NCI-H2107 treated with DMSO at 0.1 percent for 48 hours (cell line): ENCODE measurements at regions not wholly inside any gene's neighbourhood (a gene's known extent, or its start where the extent isn't known, plus 50 kb on each side); places are given as distances from the start of the nearest gene placed in this dataset.

Source experiments
- DNase-seq: peaks from one replicate; lab custom pipeline; 2025; ENCODE audit not compliant: unreplicated experiment; lab: John Stamatoyannopoulos, UW

DNA sequence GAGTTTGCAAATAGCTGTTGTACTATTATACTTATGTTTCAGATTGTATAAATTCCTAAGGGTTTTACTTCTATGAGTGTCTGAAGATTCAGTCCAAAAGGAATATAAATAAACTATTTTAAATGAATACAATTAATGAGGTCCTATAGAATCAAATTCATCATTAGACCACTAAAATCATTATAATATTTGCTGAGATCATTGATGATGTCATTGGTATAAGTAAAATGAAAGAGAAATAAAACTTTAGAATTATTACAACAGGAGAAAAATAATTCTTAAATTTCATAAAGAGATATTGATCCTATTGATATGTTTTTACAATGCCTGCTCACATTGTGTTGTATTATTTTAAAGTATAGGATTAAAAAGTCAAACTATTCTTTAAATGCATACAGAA is 544.0 kb upstream of the ZWINT start:
- DNase-seq, result no peak

DNA sequence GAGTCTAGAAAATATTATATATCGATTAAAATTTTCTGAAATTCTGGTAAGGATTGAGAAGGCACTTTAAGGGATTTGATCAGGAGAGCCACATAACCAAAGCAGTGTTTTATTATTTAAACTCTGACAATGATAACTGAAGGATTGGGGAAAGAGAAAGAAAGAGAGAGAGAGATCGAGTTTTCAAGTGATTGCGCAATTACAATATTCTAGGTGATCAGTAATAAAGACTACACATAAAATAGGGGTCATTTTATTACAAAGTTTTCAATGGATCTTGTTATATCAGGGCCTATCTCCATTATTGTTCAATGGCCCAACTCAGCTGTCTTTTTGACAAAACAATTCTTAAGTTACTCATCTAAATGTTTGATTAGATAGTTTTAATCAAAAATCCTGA is 541.5 kb upstream of the ZWINT start:
- DNase-seq, result no peak

DNA sequence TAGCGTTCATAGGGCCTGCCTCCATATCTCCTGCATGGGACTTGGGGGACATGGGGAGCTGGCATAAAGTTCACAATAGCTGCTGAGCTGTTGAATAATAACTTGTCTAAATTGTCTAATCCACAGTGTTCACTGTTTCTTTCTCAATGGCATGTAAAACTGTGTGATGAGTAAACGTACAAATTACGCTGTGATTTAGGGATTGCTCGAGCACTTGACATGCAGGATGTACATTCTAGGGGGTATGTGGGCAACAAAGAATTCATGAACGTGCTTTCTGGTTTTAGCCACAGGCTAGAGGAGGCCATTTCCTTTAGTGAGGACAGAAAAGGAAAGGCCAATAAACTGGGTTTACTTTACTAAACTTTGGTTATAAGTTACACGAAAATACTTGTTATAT is 534.2 kb upstream of the ZWINT start:
- DNase-seq, result no peak

DNA sequence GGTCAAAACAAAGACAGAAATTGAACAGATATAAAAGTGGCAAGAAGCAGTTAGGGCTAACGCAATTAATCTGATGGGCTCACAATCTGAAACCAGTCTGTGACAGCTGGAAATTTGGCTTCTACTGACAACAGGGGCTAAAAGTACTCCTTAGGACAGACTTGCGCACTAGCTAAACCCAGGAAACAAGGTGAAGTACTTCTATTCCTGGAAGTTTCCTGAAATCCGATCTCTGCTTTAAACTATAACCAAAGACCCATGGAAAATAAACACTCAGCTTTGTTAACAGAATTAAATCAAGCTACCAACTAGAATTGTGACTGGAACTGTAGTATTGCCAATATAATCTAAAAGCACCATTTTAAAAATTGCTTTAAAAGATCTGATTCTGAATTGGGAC is 520.2 kb upstream of the ZWINT start:
- DNase-seq, result peak; percentile 58

DNA sequence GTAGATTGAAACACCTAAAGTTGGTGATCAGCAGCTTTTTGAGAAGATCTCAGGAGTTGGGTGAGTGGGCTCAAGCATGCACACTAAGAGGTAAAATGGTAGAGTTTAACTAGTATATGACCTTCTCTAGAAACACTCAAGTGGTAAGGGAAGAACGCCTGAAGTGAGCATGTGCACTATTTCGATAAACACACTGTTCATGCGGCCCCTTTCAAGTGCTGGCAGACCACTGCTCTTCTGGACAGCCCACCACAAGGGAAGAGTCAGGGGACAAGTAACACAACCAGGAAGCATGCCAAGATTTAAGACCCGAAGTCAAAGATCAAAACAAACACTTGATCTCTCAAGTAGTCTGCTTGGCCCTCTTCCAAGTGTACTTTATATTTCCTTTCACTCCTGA is 519.5 kb upstream of the ZWINT start:
- no peak for DNase-seq

DNA sequence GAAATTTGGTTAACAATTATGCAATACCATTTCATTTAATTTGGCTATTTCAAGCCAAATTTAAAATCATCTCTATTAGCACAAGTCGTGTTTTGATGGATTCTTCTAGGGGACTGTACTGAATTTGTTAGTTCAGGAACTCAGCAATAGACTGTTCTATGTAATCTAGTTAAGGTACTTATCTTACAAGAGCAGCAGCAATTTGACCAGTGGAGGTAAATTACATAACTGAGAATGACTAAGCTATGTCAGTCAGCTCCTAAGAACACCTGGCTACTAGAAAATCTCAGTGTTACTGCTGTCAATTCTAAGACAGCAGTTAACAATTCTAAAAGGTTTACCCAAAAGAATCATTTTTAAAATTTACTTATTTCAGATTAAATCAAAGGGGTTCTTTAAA is 513.9 kb upstream of the ZWINT start:
- DNase-seq, result no peak

DNA sequence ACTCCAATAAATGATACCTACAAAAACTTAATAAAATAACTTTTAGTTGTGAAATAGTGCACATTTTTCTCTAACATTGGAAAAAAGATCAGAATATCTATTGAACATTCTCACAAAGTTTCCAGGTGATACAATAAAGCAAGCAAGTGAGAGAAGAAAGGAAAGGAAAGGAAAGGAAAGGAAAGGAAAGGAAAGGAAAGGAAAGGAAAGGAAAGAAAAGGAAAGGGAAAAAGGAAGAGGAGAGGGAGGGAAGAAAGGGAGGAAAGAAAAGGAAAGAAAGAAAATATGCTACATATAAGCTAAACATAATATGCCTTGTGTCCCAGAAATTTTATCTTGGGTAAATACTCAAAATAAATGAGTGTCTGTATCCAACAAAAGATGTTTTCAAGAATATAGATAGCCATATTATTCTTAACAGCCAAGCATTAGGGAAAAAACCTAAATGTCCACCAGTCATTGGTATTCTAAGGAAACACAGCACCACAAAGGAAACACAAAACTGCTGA is 510.2 kb upstream of the ZWINT start:
- DNase-seq, result no peak

DNA sequence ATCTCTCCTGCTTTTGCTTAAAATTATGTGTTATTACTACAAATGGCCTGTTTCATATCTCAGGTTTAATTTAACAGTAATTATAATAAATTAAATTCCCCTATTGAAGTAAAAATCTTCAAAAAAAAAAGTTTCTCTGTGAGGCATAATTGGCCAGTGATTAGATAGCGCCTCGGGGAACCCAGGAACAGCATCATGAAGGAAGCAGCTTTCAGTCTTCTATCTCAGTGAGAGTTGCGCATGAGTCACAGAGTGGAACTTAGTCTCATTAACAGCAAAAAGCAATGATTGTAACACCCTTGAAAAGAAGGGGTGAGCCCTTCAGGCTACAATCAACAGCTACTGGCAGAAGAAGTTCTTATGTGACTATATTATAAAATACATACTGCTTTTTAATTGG is 506.2 kb upstream of the ZWINT start:
- DNase-seq, result no peak

DNA sequence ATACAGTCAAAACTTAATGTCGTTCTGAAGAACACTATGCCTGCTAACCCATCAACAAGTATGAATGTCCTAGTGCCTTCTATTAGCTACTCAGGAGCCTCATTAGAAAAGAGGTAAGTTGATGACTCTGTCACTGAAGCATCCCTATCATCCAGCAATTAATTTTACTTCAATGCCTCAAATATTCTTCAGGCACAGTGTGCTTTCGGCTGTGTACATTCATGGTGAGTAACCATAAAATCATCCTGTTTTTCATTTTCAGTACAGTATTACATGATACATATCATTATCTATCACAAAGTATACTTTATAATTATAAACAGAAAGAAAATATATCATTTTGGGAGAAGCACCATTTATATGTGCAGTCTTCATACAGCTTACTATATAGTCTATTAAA is 495.5 kb upstream of the ZWINT start:
- no peak for DNase-seq

DNA sequence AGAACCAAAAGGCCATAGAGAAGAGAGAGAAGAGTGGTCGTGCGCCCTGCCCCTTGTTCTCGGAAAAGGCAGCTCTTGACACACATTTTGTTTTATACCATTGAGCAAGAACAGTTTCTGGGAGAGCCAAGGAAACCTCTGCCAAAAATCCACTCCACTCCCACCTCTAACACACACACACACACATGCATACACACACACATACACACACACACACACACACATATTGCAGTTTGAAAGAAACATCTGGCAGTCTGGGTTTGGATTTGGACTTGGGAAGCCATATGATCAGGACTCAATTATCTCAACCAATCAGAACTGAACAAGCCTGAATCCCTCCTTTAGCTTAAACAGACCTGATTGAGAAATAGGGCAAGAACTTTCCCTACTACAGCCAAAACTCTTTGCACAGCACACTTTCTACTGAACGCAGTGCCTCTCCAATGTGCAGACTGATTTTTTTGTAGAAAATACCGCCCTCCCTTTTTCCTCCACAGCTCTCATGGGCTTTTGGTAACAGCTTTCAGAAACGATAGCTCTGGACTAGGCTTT is 484.0 kb upstream of the ZWINT start:
- DNase-seq, result no peak

DNA sequence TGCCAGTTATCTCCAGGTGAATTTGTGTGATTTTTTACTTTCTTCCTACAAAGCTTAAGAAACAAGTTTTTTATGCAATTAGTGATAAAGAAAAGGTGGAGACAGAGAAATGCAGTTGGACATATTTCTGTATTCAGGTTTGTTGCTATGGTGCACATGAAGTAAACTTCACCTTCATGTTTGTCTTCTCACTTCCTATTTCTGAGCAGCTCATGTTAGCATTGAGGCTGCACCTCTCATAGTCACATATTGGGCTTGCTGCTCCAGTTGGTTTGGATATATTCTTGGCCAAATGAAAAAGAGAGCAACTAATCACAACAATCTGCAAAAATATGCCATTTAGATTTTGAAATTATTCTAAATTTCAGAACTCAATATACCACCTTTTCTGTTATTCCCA is 475.6 kb upstream of the ZWINT start:
- DNase-seq, result no peak

DNA sequence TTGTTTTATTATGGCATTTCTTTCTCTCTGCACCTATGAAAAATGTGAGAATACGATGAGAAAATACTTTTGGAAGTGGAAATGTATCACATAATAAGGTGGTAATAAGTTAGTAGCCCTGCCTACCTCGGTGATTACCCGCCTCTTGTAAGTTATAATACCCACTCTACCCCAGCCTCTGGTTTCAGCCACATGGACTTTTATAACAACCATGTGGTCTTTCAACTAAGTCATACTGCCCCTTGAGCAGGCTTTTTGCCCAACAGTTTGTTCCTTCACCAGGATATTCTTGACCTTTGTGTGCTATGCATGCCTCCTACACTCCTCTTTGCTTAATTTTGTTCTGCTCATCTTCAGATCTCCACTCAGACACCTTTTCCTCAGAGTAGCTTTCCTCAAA is 470.6 kb upstream of the ZWINT start:
- no peak for DNase-seq

DNA sequence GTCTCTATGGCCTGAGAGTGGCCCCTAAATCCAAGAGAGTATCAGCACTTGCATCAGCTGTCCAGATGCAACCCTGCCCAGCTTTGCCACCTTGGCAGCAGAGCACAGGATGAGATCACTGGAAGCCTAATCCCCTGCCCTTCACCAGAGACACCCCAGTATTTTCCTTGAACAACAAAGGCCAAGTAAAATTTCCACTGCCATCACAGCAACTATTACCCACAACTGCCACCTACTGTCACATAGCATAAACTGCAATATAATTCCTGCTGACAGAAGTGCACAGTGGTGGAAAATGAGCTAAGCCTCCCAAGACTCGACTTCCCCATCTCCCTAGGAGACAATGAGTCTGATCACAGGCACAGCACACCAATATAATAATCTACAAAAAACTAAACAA is 462.8 kb upstream of the ZWINT start:
- no peak for DNase-seq

DNA sequence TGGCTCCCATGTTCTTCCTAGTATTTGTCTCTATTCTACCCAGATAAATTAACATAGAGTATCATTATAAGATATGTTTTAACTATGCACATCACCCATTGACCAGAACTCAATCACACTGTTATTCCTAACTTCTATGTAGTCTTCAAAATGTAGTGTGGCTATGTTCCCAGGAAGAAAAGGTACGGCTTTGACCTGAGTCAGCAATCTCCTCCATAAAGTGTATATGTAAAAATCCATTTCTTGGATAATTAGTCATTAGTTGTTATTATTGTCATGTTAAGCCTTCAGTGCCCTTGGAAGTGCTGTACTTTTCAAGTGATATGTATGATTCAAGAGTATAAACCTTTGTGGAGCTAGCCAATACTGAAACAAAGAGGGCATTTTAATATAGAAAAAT is 444.0 kb upstream of the ZWINT start:
- no peak for DNase-seq

DNA sequence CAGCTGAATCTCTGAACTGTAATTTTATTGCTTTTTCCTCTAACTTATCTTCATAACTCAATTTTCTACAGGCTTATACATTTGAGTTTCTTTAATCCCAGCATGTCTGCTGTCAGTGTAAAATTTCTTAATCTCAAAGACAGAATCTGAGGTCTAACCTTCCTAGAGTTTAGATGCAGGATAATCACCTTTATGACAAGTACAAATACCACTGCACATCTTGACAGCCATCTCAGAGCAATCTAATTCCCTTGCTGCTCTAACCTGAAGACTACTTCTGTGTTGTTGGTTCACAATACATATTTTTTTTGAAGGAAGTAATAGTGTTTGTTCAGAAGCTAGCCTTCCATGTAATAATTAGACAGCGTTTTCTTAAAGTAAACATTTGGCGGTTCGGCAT is 424.2 kb upstream of the ZWINT start:
- no peak for DNase-seq

DNA sequence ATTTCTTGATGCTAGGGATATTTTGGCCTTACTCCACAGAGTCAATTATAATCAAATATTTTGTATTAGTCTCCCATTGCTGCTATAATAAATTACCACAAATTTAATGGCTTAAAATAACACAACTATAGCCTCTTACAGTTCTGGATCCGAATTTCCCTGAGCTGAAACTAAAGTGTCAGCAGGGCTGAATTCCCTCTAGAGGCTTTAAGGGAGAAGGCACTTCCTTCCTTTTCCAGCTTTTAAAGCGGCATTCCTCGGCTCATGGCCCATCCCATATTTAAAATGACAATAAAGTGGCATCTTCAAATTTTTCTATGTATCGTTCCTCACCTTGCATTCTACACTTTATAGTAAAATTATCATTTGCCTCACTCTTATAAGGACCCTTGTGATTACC is 421.4 kb upstream of the ZWINT start:
- no peak for DNase-seq

DNA sequence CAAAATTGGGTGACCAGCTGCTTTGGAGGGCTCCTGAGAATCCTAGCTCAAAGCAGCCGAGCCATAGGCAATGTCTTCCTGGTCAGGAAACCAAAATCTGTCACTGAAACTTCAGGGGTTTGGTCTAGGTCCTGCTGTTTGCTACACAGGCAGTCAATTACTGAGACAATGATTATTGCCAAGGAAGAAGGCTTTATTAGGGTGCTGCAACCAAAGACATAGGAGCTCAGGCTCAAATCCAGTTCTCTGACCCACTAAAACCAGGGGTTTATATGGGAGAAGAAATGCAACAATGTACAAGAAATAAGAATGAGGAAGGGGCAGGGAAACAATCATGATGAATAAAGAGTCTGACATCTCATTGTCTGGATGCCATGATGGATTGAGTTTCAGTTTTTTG is 410.3 kb upstream of the ZWINT start:
- DNase-seq, result no peak

DNA sequence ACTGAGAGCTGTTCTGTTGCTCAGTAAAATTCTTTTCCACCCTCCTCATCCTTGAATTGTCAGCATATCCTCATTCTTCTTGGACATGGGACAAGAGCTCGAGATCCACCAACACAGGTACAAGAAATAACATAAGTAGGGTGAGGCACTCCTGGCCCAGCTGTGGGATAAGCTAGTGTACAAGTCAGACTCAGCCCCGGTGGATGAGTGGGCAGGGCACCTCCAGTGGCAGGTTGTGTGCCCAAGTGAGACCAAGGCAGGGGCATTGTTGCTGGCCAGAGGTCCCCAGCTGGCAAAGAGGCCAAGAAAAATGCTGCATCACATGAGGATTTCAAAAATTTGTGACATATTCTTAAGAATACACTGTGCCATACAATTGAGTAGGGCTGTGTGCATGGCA is 402.0 kb upstream of the ZWINT start:
- no peak for DNase-seq

DNA sequence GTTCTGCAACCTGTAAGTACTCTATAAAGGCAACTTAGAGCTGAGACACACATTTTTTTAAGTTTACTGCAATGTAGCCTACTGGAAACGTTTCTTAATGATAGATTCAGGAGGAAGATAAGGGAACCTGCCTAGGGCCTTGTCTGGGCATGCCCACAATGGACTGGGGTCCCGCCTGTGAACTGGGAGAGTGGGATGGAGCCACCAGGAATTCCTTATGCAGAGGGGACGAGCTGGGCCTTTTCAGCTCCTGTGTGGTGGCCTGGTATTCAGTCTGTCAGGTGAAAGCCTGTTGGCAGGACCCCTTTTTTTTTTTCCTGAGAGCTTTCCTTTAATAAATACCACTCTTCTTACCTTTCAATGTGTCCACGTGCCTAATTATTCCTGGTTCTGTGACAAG is 384.4 kb upstream of the ZWINT start:
- DNase-seq, result no peak

DNA sequence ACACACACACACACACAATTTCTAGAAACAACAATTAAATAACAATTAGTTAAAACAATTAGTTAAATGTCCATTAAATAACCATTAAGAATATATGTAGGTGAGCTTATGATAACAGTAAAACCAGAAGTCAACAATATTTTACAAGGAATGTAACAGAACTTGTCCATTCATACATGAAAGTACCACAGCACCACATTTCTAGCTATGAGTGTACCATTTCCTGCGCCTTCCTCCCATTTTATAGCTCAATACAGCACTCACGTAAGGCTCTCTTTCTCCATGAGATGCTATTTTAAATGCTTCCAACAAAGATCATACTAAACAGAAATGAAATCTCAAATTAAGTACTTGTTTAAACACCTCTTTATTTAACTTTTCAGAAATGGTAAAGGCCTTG is 367.3 kb upstream of the ZWINT start:
- no peak for DNase-seq

DNA sequence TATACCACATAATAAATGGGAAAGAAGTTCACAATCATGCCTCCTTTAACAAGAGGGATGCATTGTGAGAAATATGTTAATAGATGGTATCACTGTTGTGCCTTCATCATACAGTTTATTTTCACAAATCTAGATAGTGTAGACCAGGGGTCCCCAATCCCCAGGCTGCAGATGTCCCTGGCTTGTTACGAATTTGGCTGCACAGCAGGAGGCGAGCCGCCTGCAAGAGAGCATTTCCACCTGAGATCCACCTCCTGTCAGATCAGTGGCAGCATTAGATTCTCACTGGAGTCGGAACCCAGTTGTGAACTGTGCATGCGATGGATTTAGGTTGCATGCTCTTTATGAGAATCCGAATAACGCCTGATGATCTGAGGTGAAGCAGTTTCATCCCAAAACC is 361.9 kb upstream of the ZWINT start:
- no peak for DNase-seq

DNA sequence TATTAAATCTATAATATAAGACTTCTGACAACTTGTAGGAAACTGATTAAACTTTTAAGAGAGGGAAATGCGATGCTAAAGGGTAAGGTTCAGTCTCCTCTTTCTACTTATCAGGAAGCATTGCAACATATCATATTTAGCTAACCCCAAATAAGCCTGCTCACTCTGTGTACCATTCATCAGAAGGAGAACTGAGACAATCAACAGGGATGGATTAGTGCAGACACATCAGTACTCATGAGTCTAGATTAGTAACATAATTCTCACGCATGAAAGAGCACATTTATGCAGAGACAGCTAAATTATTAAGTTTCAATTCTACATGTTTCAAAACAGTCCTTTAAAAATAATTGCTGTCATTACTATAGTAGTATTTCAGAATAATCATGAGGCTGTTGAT is 354.2 kb upstream of the ZWINT start:
- DNase-seq, result no peak

DNA sequence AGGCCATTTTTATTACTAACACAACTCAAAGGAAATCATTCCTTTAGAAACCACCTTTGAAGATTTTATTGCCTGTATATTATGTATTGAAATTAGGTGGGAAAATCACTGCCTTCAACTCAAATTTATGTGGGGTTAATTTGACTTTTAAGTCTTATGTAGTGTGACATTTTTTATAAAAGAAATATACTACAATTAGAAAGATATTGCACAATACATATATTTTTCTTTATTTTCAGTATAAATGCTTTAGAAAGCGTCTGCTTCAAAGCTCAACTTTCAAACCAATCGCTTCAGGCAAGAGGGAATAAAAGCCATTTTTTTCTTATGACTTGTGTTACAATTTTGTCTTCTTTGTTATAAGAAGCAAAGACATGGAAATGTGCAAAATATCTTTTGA is 337.4 kb upstream of the ZWINT start:
- DNase-seq, result no peak

DNA sequence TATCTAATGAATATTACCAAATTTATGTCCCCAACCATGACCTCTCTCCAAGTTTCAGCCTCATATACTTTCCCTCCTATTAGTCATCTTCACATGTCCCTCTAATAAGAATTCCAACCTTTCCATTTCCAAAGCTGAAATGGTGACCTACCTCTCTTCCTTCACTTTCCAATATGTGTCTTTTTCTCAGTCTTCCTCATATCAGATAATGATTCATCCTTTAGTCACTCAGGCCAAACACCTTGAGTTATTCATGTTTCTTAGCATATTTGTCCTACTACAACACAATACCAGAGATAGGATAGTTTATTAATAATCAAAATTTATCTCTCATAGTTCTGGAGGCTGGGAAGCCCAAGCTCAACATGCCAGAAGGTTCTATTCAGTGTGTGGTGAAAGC is 318.5 kb upstream of the ZWINT start:
- DNase-seq, result no peak
